Stimulated activated CD4-positive, alpha-beta T cell treated with anti-CD3 and anti-CD28 coated beads, Interleukin-2, amount 100 ng/mL, for 48 hours (primary cell): ENCODE measurements at regions not wholly inside any gene's neighbourhood (a gene's known extent, or its start where the extent isn't known, plus 50 kb on each side); places are given as distances from the start of the nearest gene placed in this dataset.

Experiments used
- DNase-seq, 2 donors: peaks; one replicate each; pipeline ENCODE4 v3.0.0-alpha.2; 2020

DNA sequence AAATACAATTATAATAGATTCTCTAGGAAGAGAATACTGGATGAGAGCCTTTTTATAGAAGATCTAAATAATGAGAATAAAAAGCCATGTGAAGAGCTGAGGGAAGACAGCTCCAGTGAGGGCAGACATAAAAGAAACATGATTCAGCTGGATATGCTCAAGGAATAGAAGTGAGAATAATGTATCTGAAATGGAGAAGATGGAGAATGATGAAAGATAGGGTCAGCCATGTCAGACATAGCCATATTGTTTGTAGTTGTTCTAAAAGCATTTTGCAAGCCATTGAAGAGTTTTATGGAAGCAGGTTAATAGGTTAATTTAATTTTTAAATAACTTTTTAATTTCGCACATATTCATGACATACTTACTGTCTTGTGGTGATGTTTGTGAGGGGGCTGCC lies 713.5 kb upstream of the ARPP21 start:
- DNase-seq, result no peak

DNA sequence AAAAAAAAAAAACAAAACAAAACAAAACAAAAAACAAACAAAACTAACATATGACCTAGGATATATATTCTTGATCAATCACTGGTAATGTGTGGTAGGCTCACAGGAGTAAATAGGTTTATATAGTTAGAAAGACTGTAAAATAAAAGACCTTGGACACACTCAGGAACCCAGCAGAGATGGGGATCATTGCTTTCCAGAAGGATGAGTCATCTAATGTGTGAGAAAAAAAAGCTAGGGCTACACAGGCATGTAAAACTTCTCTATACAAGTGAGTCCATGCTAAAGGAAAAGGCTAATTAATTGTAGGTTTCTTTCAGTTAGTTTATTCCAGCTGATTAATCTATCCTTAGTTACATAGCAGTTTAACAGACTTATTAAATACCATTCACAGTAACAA lies 710.3 kb upstream of the ARPP21 start:
- DNase-seq, result no peak

DNA sequence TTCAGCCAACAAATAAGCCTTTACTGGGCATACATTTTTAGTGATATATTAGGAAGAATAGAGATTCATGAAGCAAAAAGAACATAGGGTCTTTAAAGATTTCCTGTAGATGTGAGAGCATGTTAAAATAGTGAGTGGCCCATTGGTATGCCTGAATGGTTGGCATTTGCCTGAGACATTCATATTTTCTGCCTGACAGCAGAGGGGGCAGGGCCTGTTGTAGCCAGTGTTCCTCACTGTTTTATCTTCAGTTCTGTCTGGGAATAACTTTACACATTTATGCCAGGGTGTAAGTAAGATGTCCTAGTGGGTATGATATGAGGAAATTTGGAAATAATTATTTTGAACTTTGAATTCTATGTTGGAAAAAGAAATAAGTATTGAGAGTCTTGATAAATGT lies 704.7 kb upstream of the ARPP21 start:
- no peak for DNase-seq

DNA sequence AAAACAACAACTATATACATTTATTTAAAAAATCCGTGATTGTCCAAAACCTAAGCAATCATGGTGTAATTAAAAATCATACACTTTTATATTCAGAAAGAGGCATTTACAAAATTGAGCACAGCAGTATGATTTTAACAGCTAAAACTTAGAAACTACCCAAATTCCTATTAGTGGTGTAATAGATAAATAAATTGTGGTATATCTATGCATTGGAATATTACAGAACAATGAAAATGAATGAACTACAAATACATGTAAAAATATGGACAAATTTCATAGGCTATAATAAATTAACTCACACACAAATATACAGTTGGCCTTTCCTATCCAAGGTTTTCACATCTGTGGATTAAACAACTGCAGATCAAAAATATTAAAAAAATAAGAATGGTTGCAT lies 700.5 kb upstream of the ARPP21 start:
- DNase-seq, result no peak

- DNase-seq, result no peak
Observed at GRCh38 chr3:34942256-34942655, 697.1 kb upstream of the ARPP21 start.

GRCh38 chr3:34947834-34948233 lies 691.5 kb upstream of the ARPP21 start:
- no peak for DNase-seq

DNA sequence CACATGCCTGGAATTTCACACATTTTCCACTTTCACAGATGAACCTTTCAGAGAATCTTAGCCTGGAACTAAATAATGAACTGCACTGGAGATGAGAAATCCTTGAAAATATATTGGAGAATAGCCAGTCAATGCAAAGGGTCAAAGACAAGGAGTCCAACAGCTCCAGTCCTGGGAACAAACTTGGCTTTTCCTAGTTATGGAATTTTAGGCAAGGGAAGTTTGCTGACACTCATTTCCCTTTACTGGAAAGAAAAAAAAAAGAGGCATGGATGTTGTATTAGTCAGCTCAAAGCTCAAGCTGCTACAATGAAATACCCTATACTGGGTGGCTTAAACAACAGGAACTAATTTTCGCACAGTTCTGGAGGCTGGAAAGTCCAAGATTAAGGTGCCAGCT lies 690.8 kb upstream of the ARPP21 start:
- no peak for DNase-seq

- no peak for DNase-seq
Observed at GRCh38 chr3:34955680-34956079, 683.6 kb upstream of the ARPP21 start.

DNA sequence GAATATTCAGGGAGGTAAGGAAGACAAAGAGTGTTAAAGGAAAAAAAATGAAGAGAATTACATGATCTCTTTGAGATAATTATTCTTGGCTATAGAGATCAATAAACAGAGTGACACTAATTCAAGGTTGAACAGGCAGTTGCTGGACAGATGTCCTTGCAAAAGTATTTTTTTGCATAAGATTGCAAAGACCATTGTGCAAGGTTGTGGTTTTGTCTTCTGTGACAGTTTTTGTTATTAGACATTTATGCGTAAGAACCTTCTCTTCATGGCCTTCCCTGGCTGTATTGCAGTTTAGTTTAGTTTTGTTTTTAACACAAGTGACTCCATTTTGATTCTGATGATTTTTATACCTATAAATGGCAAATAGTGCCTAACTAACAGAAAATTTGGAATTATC lies 682.8 kb upstream of the ARPP21 start:
- DNase-seq, result no peak

DNA sequence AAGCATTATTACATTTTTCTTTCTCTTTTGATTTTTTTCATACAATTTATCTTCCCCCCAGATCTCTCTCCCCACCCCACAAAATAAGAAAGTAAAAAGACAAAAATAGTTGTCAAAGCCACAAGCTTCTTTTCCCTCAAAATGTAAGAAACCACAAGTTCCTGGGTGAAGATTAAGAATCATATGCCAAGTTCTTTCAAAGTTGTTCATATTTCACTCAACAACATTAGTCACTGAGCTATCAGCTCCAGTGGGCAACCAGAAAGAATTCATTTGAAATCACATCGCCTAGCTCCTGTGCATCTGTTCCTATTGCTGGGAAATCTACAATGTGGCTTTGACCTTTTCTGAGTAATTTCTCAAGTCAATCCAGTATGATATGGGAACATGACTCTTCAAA lies 681.6 kb upstream of the ARPP21 start:
- no peak for DNase-seq

- no peak for DNase-seq
Observed at GRCh38 chr3:34969513-34969912, 669.8 kb upstream of the ARPP21 start.

DNA sequence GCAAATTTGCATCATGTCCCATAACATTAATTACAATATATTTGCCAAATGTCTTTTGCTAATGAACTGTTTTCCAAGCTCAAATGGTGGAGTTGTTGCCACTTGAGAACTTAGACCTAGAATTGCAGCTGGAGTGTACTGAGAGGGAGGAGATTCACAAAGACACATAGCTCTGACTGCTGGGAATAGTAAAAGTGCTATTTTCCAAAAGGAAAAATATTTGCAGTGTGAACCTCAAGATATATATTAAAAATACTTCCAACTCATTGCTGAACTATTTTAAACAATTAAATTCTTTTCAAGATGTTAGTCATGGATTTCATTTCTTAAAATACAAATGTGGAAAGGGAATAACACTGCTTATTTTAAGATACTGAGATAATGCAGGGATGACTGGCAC lies 666.8 kb upstream of the ARPP21 start:
- DNase-seq, result no peak

DNA sequence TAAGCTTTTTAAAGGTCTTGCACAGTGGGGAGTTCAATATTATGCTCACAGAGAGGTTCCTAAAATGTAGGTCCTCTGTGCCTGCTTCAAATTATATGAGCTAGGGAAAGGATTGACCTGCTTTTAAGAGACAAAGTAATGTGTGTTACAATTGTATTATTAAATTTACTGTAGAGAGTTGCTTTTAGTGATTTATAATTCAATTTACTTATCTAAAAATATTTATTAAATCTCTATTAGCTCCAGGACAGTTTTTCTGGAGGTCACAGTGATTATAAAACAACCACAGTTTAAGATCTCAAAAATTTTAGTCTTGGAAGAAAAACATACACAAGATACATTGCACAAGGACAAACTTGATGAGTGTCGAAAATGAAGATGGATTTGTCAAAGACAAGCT lies 665.7 kb upstream of the ARPP21 start:
- no peak for DNase-seq

DNA sequence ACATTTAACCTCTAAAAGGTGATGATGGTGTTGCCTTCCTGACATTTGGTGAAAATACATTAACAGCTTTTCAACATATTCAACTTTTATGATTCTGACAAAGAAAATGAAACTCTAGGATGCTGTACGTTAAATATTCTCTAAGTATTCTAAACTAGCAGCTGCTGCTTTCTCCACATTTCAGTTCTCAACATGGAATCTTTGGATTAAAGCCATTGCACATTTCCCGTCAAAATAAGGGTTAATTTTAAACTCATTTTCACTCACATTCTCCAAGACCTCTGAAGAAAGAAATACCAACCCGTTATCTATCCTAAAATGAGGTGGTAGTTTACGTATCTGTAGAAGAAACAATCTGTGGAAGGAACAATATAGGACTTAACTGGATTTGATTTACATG lies 655.7 kb upstream of the ARPP21 start:
- no peak for DNase-seq

DNA sequence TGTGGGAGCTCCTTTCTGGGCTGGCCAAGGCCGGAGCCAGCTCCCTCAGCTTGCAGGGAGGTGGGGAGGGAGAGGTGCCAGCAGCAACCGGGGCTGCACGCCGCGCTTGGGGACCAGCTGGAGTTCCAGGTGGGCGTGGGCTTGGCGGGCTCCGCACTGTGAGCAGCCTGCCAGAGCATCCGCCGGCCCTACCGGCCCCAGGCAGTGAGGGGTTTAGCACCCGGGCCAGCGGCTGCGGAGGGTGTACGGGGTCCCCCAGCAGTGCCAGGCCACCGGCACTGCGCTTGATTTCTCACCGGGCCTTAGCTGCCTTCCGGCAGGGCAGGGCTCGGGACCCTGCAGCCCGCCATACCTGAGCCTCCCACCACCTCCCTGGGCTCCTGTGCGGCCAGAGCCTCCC lies 651.0 kb upstream of the ARPP21 start:
- no peak for DNase-seq

GRCh38 chr3:34995796-34996430 lies 643.4 kb upstream of the ARPP21 start:
- DNase-seq, result no peak

DNA sequence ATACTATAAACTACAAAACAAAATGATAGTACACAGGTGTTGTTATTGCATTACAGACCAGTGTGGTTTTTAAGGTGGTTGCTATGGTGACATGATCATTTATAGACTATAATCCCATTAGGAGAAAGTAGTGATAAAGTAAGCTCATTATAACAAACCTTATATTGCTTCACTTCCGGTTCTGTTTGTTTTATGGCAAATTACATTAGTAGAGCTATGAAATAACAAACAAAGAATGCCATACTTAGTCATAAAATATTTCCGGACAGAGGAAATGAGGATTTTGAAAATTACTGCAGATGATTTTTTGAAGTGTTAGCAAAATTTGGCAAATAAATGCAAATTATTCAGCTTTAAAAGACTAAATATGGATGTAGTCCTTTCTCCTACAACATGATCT lies 640.4 kb upstream of the ARPP21 start:
- no peak for DNase-seq

- DNase-seq, result no peak
Observed at GRCh38 chr3:35012214-35012613, 627.1 kb upstream of the ARPP21 start.

- no peak for DNase-seq
Observed at GRCh38 chr3:35028157-35028556, 611.2 kb upstream of the ARPP21 start.

GRCh38 chr3:35042210-35042991 lies 596.9 kb upstream of the ARPP21 start:
- no peak for DNase-seq

DNA sequence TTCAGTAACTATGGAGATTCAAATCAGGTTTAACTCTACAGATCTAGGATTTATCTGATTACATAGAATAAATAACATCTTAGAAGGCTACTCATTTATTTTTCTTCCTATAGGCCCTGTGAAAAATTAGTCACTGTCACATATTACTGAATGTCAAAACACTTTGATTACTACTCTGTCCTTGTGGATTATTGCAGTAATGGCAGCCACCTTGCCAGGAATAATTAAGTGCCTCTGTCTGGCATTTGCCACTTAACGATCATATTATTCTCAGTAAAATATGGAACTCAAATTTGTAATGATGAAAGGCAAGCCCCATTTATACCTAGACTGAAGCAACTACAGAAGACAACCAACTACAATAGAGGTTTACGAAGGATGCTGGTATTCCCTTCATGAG lies 596.3 kb upstream of the ARPP21 start:
- DNase-seq, result no peak

GRCh38 chr3:35044190-35044589 lies 595.1 kb upstream of the ARPP21 start:
- no peak for DNase-seq

GRCh38 chr3:35045118-35045517 lies 594.2 kb upstream of the ARPP21 start:
- DNase-seq, result no peak

DNA sequence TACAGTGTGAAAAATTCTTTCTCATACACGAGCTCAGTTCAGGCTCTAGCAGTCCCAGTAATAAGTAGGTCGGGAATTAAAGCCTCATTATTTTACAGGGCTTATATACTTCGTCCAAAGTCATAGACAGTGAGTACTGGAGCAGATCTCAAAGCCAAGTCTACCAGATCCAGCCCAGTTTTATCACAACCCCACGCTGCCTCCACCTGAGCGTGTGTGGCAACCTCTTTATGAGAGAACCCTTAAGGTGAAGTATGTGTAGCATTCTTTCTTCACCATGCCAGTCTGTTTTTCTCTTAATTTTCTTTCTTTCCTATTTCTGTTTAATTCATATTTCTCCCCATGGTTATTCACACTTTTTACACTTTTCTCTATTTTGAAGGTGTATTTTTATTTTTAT lies 574.6 kb upstream of the ARPP21 start:
- DNase-seq, result no peak

DNA sequence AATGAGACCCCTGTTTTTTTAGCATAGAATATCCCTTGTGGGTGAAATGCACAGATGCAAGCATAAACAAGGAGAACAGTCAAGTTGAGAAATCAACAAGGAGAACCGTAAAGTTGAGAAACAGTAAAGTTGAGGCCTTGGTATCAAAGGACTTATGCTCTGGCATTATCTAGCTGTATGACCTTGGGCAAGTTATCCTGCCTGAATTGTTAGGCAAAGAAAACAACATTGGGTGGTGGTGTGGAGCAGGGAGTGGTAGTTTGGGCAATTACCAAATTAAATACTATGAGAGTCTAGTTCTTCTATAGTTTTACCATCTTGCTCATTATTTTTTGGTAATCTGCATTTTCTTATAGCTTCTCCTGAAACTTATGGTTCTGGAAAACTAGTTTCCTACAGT lies 573.4 kb upstream of the ARPP21 start:
- DNase-seq, result no peak
